Tibial nerve (tissue), 4 donors: ENCODE measurements at regions not wholly inside any gene's neighbourhood (a gene's known extent, or its start where the extent isn't known, plus 50 kb on each side); places are given as distances from the start of the nearest gene placed in this dataset.
"Not testable (repeated sequence)": the region's sequence is repeated elsewhere in the genome, so short reads cannot be mapped to it uniquely, and the experiment has no call there.

Experiments used
- DNase-seq, 2 donors: peaks; one replicate each; pipeline ENCODE4 v3.0.0-alpha.2; 2019; ENCODE audit warnings: low spot score in 2 of 2
- H3K27ac ChIP-seq, 4 donors: fragments of 200-600 bp; sonication (generic) in 3 of 4; one replicate each; pipeline ENCODE4 v1.5.1; 2017 to 2019; ENCODE audit warnings: mild to moderate bottlenecking in 1 of 4
- H3K27me3 ChIP-seq, 2 donors: fragments of 200-600 bp; sonication (generic) in 1 of 2; one replicate each; pipeline versions ENCODE4 v1.5.1 to v1.6.0; 2017 to 2019
- H3K36me3 ChIP-seq, 3 donors: fragments of 200-600 bp; sonication (generic); one replicate each; pipeline ENCODE4 v1.5.1; 2018 to 2019
- H3K4me1 ChIP-seq, 4 donors: fragments of 200-600 bp; sonication (generic) in 3 of 4; one replicate each; pipeline ENCODE4 v1.5.1; 2017 to 2019
- H3K4me3 ChIP-seq, 4 donors: fragments of 200-600 bp; sonication (generic) in 3 of 4; one replicate each; pipeline ENCODE4 v1.5.1; 2017 to 2019; ENCODE audit warnings: mild to moderate bottlenecking in 1 of 4, moderate library complexity in 1 of 4
- H3K9me3 ChIP-seq, 4 donors: fragments of 200-600 bp; sonication (generic) in 3 of 4; one replicate each; pipeline ENCODE4 v1.5.1; 2017 to 2019
- CTCF ChIP-seq, 5 experiments: fragments of 200-600 bp in 3 of 5; fragments of 450-650 bp in 2 of 5; sonication (generic) in 3 of 5; IDR thresholded peaks; one replicate each; pipeline ENCODE4 v1.5.1; 2016 to 2019; ENCODE audit warnings: antibody characterized with exemption in 5 of 5, mild to moderate bottlenecking in 3 of 5, moderate library complexity in 2 of 5
- EP300 ChIP-seq, 2 donors: sonication (generic); formaldehyde crosslinking; IDR thresholded peaks; one replicate each; pipeline ENCODE4 v1.6.1; 2017; ENCODE audit warnings: antibody characterized with exemption in 2 of 2, mild to moderate bottlenecking in 1 of 2
- POLR2A ChIP-seq, 2 donors: fragments of 450-650 bp; IDR thresholded peaks; one replicate each; pipeline ENCODE4 v1.6.1; 2017; ENCODE audit warnings: antibody characterized with exemption in 2 of 2, mild to moderate bottlenecking in 2 of 2, moderate library complexity in 2 of 2
- WGBS, 2 donors: methylation state at CpG; one replicate each; pipeline ENCODE4 v1.1.5; 2018; 5-methylcytosine and 5-hydroxymethylcytosine counted together

DNA sequence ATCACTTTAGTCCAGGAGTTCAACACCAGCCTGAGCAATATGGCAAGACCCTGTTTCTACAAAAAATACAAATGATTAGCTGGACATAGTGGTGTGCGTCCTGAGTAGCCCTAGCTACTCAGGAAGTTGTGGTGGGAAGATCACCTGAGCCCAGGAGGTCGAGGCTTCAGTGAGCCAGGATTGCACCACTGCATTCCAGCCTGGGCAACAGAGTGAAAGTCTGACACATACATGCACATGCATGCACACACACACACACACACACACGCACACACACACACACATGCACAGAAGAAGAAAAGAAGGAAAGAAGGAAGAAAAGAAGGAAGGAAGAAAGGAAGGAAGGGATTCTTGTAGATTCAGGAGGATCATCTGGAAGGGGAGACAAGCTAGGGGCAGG lies 104.4 kb upstream of the USP25 start:
- 71 to 89% methylated on average over 3 of the region's 3 CpGs for WGBS, 2 donors
- H3K9me3 ChIP-seq = no peaks in the 10 kb centered on the region
- DNase-seq = no peak

GRCh38 chr21:15626031-15626430 lies 103.8 kb upstream of the USP25 start:
- H3K36me3 ChIP-seq = no peaks in the 10 kb centered on the region
- TF ChIP-seq EP300 (IDR thresholded peaks at IDR 0.05) (no peak), CTCF (IDR thresholded peaks at IDR 0.05) (no peak), POLR2A (IDR thresholded peaks at IDR 0.05) (no peak)
- no peak overlapping the region for H3K4me3 ChIP-seq
- no peaks in the 10 kb centered on the region for H3K9me3 ChIP-seq
- no peaks in the 10 kb centered on the region for H3K27me3 ChIP-seq
- H3K27ac ChIP-seq = no peak overlapping the region
- H3K4me1 ChIP-seq = no peaks in the 10 kb centered on the region
- DNase-seq = no peak

More for the DNA sequence above, 104.4 kb upstream of the USP25 start:
- no peak overlapping the region for H3K4me3 ChIP-seq
- no peaks in the 10 kb centered on the region for H3K36me3 ChIP-seq
- H3K4me1 ChIP-seq = no peaks in the 10 kb centered on the region
- no peak overlapping the region for H3K27ac ChIP-seq
- H3K27me3 ChIP-seq = no peaks in the 10 kb centered on the region
- TF ChIP-seq CTCF (IDR thresholded peaks at IDR 0.05) = no peak
- no peak for TF ChIP-seq POLR2A (IDR thresholded peaks at IDR 0.05)
- TF ChIP-seq EP300 (IDR thresholded peaks at IDR 0.05) = no peak

GRCh38 chr21:15627011-15627410 lies 102.8 kb upstream of the USP25 start:
- DNase-seq = no peak
- Histone ChIP-seq H3K4me1 (peaks cover 0 to 7% (median 0%) of the 10 kb centered on the region in 4 donors), H3K27me3 (no peaks in the 10 kb centered on the region), H3K27ac (no peak overlapping the region), H3K9me3 (no peaks in the 10 kb centered on the region), H3K4me3 (no peak overlapping the region), H3K36me3 (no peaks in the 10 kb centered on the region)
- no peak for TF ChIP-seq POLR2A (IDR thresholded peaks at IDR 0.05)
- no peak for TF ChIP-seq CTCF (IDR thresholded peaks at IDR 0.05)
- TF ChIP-seq EP300 (IDR thresholded peaks at IDR 0.05) = no peak
- WGBS, 2 donors = 77 to 83% methylated on average over 3 of the region's 3 CpGs

DNA sequence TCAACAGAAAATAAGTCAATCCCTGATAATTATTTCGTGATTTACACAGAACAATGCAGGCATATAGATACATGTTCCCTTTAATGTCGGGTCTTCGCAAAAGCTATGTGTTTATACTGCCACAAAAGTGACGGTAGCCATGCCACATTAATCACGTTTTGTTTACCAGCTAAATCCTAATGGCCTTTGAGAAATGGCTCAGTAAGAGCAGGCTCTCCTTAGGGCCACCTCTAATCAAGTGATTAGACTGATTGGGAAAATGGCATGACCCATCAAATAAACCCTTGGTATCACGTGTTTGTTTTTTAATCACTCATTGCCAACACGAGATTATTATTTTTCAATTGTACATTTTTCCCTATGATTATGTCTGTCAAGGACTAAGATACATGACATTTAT lies 102.0 kb upstream of the USP25 start:
- H3K27ac ChIP-seq = no peak overlapping the region
- no peaks in the 10 kb centered on the region for H3K9me3 ChIP-seq
- H3K4me3 ChIP-seq = no peak overlapping the region
- H3K27me3 ChIP-seq = no peaks in the 10 kb centered on the region
- DNase-seq = no peak
- H3K36me3 ChIP-seq = no peaks in the 10 kb centered on the region
- WGBS, 2 donors = 63 to 65% methylated on average over 7 of the region's 7 CpGs
- TF ChIP-seq POLR2A (IDR thresholded peaks at IDR 0.05) = no peak
- TF ChIP-seq EP300 (IDR thresholded peaks at IDR 0.05) = no peak
- no peak for TF ChIP-seq CTCF (IDR thresholded peaks at IDR 0.05)
- H3K4me1 ChIP-seq = peaks cover 0 to 7% (median 0%) of the 10 kb centered on the region in 4 donors

- no peak overlapping the region for H3K27ac ChIP-seq
- WGBS, 2 donors = 3 to 7% methylated on average over 2 of the region's 2 CpGs
- no peak overlapping the region for H3K4me3 ChIP-seq
- peaks cover 0 to 7% (median 0%) of the 10 kb centered on the region in 4 donors for H3K4me1 ChIP-seq
- H3K9me3 ChIP-seq = no peaks in the 10 kb centered on the region
- no peaks in the 10 kb centered on the region for H3K27me3 ChIP-seq
- H3K36me3 ChIP-seq = no peaks in the 10 kb centered on the region
- TF ChIP-seq EP300 (IDR thresholded peaks at IDR 0.05) = no peak
- no peak for TF ChIP-seq CTCF (IDR thresholded peaks at IDR 0.05)
- no peak for TF ChIP-seq POLR2A (IDR thresholded peaks at IDR 0.05)
- no peak for DNase-seq
Observed at GRCh38 chr21:15631342-15631741, 98.4 kb upstream of the USP25 start.

GRCh38 chr21:15634541-15634940 lies 95.2 kb upstream of the USP25 start:
- DNase-seq = not testable (repeated sequence)

More at GRCh38 chr21:15634541-15634940, 95.2 kb upstream of the USP25 start:
- 70 to 75% methylated on average over 5 of the region's 5 CpGs for WGBS, 2 donors
- H3K4me3 ChIP-seq, H3K27ac ChIP-seq, H3K9me3 ChIP-seq, H3K36me3 ChIP-seq, H3K27me3 ChIP-seq, H3K4me1 ChIP-seq: not testable (repeated sequence)
